A549 (cell line): ENCODE measurements at regions not wholly inside any gene's neighbourhood (a gene's known extent, or its start where the extent isn't known, plus 50 kb on each side); places are given as distances from the start of the nearest gene placed in this dataset.

ENCODE experiments used
- CHD2 ChIP-seq: fragments of 150-350 bp; IDR thresholded peaks from 2 replicates; pipeline ENCODE4 v1.6.1; 2014; ENCODE audit warnings: low read length; ENCODE audit not compliant: partially characterized antibody
- CTCF ChIP-seq: fragments of >200 bp; sonication (Bioruptor Twin); formaldehyde crosslinking; IDR thresholded peaks from 3 replicates; pipeline ENCODE4 v1.5.1; 2016
- EP300 ChIP-seq, 2 experiments: fragments of >200 bp; sonication (Bioruptor Twin); formaldehyde crosslinking; IDR thresholded peaks; 2 replicates in 1 of 2; 3 replicates in 1 of 2; pipeline ENCODE4 v1.6.1; 2016 to 2017
- HOXB13 ChIP-seq: fragments of 250-450 bp; sonication (Bioruptor Pico); IDR thresholded peaks from 2 replicates; pipeline ENCODE4 v1.5.0; 2020; ENCODE audit warnings: low read depth, mild to moderate bottlenecking, moderate library complexity
- PHF8 ChIP-seq: fragments of 200-600 bp; sonication (generic); IDR thresholded peaks from 2 replicates; pipeline ENCODE4 v1.6.1; 2016; ENCODE audit warnings: low read depth, mild to moderate bottlenecking, antibody characterized with exemption, moderate library complexity, borderline replicate concordance
- RAD21 ChIP-seq, 2 experiments: fragments of >200 bp in 1 of 2; sonication (Bioruptor Twin) in 1 of 2; formaldehyde crosslinking in 1 of 2; IDR thresholded peaks in 1 of 2; conservative IDR thresholded peaks in 1 of 2; 2 replicates in 1 of 2; 3 replicates in 1 of 2; pipeline ENCODE4 v1.6.1; 2012 to 2018; ENCODE audit warnings: inconsistent platforms in 1 of 2

DNA sequence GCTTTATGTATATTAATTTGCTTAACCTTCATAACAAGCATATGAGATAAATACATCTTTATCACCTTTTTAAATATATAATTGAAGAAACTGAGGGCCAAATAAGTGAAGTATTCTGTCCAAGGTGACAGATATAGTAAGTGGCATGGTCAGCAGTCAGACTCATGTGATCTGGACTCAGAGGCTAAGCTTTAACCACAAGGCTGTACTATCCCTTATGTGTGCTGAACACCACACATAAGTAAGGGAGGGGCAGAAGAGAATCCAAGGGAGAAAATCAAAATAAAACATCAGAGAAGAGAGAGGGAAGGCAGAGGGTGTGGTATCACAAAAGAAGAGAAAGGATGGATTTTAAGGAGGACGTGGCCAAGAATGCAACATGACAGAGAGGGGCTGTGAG, 348.4 kb downstream of the EFNB2 start:
- TF ChIP-seq CTCF (no peak), CHD2 (no peak), RAD21 (conservative IDR thresholded peaks at IDR 0.05 in 1 of 2, IDR thresholded peaks at IDR 0.05 in 1 of 2) (no peak), HOXB13 (CRISPR knock-in tag) (no peak), EP300 (IDR thresholded peaks at IDR 0.05) (no peak), PHF8 (no peak)
